IMR-90 (cell line): ENCODE measurements at regions not wholly inside any gene's neighbourhood (a gene's known extent, or its start where the extent isn't known, plus 50 kb on each side); places are given as distances from the start of the nearest gene placed in this dataset.

Experiments used
- BHLHE40 ChIP-seq: fragments of 150-350 bp; IDR thresholded peaks from 2 replicates; pipeline ENCODE4 v1.6.1; 2016; ENCODE audit warnings: mild to moderate bottlenecking, low read depth, low read length
- CEBPB ChIP-seq: IDR thresholded peaks from 2 replicates; pipeline ENCODE4 v1.6.1; 2012; ENCODE audit warnings: low read depth, low read length, improper control_type of control experiment
- CHD1 ChIP-seq: IDR thresholded peaks from 2 replicates; pipeline ENCODE4 v1.6.1; 2012; ENCODE audit warnings: low read depth, low read length, improper control_type of control experiment
- CTCF ChIP-seq: conservative IDR thresholded peaks from 2 replicates; pipeline ENCODE4 v1.5.1; 2012; ENCODE audit warnings: mild to moderate bottlenecking, low read depth, low read length, improper control_type of control experiment
- ELK1 ChIP-seq: fragments of 150-350 bp; IDR thresholded peaks from 2 replicates; pipeline ENCODE4 v1.6.1; 2016; ENCODE audit warnings: low read depth, mild to moderate bottlenecking, low read length, moderate library complexity, borderline replicate concordance
- FOS ChIP-seq: fragments of 150-350 bp; IDR thresholded peaks from 2 replicates; pipeline ENCODE4 v1.6.1; 2016; ENCODE audit warnings: low read depth, low read length
- MAZ ChIP-seq: IDR thresholded peaks from 2 replicates; pipeline ENCODE4 v1.6.1; 2012; ENCODE audit warnings: low read depth, mild to moderate bottlenecking, low read length, improper control_type of control experiment, moderate library complexity, borderline replicate concordance
- MXI1 ChIP-seq: IDR thresholded peaks from 2 replicates; pipeline ENCODE4 v1.6.1; 2012; ENCODE audit warnings: low read depth, mild to moderate bottlenecking, low read length, moderate library complexity, borderline replicate concordance
- POLR2A ChIP-seq: IDR thresholded peaks from 2 replicates; pipeline ENCODE4 v1.6.1; 2012; ENCODE audit warnings: mild to moderate bottlenecking, low read depth, low read length
- RAD21 ChIP-seq: IDR thresholded peaks from 2 replicates; pipeline ENCODE4 v1.6.1; 2012; ENCODE audit warnings: low read length, improper control_type of control experiment
- USF2 ChIP-seq: fragments of 150-350 bp; IDR thresholded peaks from 2 replicates; pipeline ENCODE4 v1.6.1; 2017; ENCODE audit warnings: mild to moderate bottlenecking, antibody characterized with exemption, low read length, low read depth

GRCh38 chr14:46378248-46378647 lies 273.3 kb downstream of the RPL10L start:
- no peak for TF ChIP-seq CEBPB
- no peak for TF ChIP-seq CTCF
- TF ChIP-seq CHD1: no peak
- TF ChIP-seq BHLHE40: no peak
- no peak for TF ChIP-seq MXI1
- no peak for TF ChIP-seq MAZ
- no peak for TF ChIP-seq FOS
- no peak for TF ChIP-seq USF2
- no peak for TF ChIP-seq RAD21
- no peak for TF ChIP-seq ELK1
- TF ChIP-seq POLR2A: no peak
